ENCODE measurements at regions not wholly inside any gene's neighbourhood (a gene's known extent, or its start where the extent isn't known, plus 50 kb on each side); places are given as distances from the start of the nearest gene placed in this dataset.

DNA sequence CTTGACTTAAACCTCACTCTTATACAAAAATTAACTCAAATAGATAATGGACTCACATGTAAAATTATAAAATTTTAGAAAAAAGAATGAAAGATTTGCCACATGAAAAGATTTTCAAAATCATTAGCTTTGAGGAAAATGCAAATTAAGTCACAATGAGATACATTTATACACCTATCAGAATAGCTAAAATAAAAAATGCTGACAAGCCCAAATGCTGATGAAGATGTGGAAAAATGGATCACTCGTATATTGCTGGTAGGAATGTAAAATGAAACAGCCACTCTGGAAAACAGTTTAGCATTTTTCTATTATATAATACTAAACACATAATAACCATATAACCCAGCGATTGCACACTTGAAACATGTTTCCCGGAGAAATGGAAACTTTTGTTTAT, 316.2 kb downstream of the ANKRD50 start:
- DNase-seq = no peak

DNA sequence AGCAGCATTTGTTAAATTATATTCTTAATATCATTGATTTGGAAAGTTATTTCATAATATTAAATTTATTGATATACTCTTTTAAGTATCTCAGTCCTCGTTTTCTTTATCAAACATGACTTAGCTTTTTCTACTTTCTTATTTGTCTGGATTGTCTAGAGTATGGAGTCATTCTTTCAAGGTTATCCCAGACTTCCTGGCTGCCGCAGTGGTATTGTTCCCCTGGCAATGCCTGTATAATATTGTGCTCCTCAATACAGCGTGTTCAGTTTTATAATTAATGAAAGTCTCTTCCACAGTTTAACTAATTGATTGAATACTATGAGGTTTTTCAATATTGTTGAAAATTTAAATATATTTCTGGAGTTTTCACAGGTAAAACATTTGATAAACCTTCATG, 310.9 kb downstream of the ANKRD50 start:
- no peak for DNase-seq

DNA sequence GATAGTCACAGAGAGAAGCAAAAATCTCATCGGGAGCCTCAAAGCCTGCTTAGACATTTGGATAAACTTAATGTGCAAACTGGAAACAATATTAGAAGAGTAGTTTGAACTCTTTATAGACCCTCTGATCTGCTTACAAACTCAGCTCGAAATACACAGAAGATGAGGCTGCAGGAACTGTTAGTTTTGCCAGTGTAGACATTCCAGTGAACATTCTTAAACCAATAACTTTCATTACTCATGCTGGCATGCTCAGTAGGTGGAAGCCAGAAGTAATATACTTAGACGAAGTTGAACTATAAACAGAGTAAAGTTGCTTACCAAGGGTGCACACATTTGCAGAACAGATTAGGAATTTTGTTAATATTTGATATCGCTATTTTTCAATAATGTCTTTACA, 303.5 kb downstream of the ANKRD50 start:
- DNase-seq = no peak

DNA sequence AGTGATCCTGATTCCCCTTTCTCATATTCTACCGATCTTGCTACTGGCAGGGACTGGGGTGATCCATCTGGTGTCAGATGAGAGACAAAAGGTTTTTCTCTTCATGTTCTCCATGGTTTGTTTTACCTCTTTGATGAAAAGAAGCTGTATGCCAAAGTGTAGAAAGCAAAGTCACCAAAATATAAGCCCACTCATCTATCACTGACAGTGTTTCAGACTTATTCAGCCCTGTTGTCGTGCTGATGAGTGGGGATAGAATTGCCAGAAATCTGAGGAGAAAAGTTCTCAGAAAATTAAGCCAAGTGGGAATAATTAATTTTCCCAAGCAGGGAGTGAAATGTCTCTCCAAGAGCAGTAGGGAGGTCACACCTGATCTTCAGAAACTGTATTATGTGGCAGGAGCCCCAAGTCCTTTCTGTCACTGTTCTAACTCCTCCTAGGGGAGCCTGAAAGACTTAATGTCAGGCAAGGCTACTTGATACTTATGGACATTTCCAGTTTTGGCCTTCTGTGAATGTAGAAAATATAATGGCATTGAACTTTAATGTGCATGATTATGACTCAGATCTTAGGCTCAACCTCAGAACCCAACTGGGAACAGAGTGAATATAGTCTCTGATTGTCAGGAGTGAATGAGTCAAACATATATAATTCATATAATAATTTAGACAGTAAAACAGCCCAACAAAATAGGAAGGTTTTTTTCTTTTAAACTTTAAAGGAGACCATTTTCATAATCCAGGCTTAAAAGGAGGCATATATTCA, 298.1 kb downstream of the ANKRD50 start:
- DNase-seq = no peak

DNA sequence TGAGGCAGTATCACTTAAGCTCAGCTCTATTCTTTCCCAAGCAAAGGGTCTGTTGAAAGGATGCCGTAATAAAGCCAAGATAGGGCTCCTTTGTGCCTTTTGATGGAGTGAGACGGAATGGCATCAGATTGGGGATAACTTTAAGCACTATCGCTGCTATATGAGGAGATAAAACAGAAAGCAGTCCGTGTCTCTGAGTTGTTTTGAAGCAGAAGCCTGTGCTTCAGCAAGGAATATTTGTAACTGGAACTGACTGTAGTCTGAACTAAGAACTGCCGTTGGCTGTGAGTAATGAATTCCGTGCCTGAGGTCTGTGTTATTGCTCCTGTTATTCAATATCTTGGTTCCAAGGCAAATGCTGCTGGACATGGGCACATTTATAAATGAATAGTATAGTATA, 297.4 kb downstream of the ANKRD50 start:
- no peak for DNase-seq

DNA sequence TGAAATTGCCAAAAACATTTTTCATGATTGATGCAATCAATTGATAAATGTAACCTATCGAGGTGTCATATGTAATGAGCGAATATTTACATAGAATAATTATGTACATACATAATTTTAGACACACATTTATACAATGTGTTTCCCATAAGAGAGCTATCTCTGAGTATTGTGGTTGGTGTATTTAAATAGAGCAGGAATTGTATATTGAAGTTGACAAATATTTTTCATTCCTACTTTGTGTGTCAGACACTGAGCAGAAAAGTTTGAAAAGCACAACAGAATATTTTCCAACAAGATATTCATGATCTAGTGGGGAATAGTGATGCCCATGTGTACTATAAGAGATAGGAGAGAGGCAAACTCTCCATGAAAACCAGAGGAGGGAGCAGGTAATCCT, 295.2 kb downstream of the ANKRD50 start:
- DNase-seq = no peak

DNA sequence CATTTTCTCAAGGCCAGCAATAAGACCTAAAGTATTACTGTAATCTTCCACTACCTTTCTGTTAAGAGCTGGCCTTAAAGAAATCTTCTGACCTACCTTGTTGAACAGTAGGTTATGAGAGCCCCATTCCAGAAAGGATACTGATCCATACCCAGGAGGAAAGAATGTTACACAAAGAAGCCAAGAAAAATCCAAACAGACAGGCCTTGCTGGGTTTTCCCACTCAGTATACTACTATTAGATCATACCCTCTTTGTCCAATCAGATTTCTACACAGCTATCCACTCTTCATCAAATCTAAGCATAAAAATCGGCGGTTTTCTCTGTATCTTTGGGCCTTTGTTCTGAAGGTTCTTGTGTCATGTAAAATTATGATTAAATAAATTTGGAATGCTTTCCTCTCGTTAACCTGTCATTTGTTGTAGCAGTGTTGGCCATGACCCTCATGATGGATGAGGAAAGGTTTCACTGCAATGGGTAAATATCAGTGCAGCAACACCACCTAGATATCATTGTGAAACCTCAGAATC, 292.3 kb downstream of the ANKRD50 start:
- DNase-seq = no peak

DNA sequence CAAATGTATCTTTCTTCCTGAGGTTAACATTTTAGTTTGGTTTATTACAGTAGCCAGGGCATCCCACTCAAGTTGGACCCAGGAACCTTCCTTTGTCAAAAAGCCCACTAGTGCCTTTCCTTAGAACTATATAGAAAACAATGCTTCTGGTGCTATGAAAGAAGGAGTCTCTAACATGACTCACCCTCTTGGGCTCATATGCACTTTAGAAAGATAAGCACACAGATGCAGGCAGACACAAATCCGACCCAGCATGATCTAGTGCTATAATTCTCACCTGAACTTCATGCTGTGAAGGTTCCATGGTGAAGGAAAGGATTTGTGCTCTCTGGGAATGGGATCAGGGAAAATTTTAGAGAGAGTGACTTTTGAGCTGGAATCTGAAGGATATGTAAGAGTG, 289.4 kb downstream of the ANKRD50 start:
- no peak for DNase-seq

DNA sequence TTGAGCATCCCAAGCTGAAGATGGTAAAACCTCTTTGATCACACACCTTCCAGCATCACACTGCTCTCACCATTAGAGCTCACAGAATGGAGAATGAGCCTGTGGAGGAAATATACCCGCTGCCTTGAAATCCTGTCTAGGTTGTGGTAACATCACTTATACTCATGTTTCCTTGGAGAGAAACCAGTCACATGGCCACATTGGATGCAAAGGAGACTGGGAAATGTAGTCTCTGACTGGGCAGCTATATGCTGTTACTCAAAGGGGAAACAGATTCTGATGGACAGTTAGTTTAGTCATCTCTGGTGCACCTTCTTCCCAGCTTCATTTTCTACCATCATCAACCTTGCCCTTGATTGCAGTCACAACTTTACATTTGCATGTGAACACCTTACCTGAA, 286.3 kb downstream of the ANKRD50 start:
- no peak for DNase-seq

DNA sequence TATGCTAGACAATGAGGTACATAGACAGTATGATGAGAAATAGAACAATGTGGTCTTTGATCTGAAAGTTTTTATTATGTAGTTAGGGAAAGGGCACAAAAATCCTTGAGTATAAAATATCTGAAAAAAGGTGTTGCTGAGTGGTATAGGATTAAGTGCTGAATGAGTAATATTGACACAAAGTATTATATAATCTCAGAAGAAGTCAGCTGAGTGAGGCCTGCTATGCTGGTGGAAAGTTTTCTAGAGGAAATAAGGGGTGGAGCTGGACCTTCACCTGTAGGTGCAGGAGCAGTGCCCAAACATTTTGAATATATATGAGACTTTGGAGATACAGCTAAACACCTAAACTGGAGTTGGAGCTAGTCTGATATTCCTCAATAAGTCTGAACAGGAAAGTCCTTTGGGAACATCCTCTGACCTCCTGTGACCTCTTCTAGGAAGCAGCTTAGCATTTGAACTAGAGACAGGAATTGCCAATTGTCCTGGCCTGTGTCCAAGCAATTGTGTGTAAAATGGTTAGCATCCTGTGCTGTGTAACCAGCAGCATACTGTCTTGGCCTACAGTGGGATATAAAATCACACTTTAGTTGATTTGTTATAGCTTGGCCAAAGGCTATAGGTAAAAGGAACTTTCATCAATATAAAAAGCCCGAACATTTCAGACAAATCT, 285.3 kb downstream of the ANKRD50 start:
- no peak for DNase-seq

DNA sequence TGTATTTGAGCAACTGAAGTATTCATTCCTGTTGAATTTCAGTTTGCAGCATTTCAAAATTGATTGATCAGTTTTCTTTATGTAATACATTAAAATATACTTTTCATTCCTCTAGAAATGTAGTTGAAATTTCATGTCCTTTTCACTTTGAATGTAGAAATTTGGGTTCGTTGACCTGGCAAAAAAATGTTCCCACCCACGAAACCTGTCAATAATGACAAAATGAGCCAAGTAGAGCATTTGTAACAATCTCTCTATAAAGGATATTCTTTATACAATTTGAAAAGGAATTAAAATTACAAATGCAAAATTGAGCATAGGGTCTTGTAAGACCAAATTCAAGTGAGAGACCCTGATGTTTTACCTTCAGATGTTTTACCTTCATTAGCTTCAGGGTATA, 283.9 kb downstream of the ANKRD50 start:
- no peak for DNase-seq

DNA sequence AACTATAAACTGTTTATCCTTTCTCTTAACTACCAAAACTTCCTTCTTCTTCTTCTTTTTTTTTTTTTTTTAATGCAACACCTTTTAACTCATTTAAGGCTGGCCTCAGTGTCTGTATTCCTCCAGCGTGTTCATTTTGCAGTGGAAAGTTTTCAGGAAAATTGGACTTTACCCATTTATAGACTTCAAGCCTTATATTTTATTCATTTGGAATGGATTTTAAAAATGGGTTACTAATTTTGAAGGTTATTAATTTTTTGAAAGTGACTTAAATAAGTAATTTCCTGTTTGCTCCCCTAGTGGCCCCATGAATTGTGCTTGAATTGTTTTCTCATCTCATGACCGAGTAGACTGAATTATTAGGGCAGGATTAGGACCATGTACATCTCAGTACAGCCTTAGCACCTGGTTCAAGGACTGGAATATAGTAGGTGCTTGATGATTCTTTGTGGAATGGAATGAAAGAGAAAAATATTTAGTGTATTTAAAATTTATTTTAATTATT, 282.7 kb downstream of the ANKRD50 start:
- DNase-seq = no peak

DNA sequence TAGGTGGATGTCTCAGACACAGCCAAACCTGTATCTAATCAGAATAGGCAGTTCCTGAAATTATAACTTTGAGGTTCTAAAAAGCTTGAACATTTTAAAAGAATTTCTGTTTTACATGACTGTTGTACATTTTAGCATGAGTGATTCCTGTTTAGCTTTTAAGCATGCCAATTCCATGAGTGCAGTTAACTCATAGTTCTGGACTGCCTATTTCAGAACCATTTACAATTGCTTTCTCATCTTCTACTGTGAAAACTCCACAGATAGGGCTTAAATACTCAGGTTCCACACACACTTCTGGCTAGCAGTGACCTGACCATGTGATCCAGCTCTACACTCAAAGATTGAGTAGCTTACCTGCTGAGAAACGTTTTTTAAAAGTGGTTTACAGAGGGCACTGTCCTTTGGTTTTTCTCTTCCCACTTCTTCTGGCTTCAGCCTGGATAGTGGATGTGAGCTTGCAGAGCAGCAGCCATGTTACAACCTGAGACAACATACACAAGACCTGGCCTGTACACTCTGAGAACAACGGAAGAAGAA, 280.8 kb downstream of the ANKRD50 start:
- no peak for DNase-seq

DNA sequence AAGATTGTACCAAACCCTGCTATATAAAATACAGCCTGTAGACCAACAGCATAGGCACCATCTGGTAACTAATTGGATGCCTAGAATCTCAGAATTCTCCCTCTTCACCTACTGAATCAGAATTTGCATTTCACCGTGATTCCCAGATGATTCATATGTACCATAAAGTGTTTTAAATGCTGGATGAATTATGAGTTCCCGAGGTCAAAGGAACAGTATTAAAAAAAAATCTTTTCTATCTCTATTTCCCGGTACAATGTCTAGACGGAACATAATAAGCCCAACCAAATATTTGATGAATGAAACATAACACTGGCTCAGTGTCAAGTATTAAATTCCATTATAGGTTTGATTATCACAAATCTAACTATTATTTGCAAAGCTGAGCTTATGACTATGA, 280.0 kb downstream of the ANKRD50 start:
- no peak for DNase-seq

DNA sequence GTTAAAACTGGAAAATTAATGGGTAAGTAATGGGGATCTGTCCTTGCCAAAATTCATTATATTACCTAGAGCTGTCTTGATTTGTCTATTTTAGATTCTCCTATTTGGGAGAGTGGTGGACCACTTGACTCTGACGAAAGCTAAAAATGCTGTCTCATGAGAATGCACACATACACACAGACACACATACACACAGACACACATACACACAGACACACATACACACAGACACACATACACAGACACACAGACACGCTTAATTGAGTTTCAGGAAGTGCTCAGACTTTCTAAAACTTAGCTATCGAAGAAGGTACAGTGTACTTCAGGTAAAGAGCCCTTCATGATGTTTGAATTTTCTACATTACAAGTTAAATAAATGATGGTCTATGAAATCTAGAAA, 279.5 kb downstream of the ANKRD50 start:
- no peak for DNase-seq

DNA sequence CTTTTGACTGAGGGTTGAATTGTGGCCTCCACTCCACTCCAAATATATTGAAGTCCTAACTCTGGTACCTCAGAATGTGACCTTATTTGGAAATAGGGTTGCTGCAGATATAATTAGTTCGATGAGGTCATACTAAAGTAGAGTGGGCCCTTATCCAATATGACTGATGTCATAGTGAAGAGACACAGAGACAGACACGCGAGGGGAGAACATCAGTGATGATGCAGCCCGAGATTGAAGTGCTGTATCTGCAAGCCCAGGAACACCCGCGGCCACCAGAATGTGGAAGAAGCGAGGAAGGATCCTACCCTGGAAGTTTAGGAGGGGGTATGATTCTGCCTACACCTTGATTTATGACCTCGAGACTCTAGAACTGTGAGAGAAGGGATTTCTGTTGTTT, 279.0 kb downstream of the ANKRD50 start:
- no peak for DNase-seq

DNA sequence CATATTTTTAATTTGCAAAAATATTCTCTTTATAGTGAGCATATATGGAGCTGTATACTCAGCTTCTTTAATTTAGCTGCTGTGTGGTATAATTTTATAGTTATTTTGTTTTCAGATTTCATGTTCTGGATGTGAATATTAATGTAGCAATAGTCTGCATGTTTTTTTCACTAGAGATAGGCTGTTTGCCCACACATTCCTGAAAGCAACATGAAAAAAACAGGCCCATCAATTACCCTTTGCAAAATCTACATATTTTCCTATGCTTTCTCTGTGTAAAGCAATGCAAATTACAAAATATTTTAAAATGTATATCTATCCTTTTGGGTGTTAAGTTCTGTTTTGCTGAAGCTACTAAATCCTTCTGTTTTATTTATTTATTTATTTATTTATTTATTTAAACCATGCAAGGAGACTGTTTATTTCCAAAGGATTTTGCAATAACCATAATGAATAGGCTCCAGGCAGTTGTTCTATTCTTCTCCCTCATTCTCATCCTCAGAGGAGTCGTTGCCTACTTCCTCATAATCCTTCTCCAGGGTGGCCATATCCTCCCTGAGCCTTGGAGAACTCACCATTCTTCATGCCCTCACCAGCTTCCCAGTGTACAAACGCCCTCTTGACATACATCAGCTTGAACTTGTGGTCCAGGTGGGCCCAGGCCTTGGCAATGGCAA, 277.1 kb downstream of the ANKRD50 start:
- no peak for DNase-seq

DNA sequence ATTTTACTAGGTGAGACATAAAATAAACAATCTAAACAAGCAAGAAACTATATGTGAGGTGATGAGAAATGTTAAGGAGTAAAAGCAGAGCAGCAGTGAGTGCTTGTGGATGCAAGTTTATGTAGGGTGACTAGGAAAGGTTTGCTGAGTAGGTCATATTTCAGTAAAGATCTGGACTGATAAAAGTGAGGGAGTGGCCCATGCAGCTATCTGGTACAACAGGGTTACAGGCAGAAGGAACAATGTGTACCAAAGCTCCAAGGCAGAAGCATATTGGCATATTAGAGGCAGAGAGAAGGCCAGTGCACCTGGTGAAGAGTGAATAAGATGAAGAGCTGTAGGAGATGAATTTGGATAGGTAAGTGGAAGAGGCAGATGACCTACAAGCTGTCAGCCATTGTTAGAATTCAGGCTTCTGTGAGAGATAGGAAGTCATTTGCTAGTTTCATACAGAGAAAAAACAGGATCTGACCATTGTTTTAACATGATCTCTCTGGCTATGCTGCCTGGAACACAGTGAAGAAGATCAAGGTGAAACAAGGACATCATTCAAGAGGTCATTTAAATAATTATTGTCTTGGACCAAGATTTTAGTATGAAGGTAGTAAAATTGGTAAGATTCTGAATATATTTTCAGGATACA, 274.6 kb downstream of the ANKRD50 start:
- DNase-seq = no peak

DNA sequence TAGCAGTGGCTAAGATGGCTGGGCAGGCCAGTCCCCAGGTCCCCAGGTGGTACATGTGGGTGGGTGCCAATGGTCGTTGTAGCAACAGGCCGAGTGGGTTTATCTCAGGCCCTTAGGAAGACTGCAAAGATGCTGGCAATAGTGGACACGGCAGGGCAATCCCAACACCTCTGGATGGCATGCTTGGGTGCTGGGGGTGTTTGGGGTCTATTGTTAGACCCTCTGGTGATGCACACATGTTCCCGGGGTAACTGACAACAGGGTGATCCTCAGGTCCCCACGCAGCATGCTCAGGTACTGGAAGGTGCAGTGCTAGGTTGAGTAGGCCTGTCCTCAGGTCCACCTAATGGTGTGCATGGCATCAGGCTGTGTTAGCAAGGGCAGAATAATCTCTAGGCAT, 267.5 kb downstream of the ANKRD50 start:
- no peak for DNase-seq

DNA sequence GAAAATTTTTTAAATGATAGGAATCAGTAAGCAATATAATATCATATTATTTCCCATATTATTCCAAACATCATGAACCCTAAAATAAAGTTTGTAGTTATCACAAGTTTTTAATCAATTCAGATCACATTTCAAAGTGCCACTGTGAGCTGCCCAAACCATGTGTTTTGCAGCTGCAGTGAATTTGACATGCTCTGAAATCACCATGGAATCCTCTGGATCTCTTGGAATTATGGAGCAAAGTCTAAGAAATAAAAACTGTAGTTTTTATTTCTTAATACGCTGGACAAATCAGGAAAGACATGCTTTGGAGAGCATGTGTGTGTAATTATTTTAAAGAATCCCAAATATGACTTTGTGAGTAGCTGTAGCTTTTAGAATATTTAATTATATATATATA, 262.7 kb downstream of the ANKRD50 start:
- DNase-seq = no peak

DNA sequence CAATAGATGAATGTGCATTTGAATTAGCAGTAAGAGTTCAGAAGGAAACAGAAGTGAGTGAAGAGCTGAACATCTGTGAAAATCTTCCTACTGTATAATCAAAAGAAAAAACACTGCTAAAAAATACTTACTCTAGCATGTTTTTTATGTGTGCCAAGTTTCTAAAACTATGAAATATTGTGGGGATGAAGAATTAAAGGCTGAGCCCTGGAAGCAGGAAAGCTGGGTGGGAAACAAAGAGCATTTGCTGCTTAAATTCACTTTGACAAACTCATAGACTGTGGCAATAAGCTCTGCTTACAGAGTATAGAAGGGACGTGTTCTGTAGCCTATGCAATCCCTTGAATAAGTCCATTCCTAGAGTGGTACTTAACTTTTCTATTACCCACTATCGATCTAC, 261.7 kb downstream of the ANKRD50 start:
- DNase-seq = no peak

DNA sequence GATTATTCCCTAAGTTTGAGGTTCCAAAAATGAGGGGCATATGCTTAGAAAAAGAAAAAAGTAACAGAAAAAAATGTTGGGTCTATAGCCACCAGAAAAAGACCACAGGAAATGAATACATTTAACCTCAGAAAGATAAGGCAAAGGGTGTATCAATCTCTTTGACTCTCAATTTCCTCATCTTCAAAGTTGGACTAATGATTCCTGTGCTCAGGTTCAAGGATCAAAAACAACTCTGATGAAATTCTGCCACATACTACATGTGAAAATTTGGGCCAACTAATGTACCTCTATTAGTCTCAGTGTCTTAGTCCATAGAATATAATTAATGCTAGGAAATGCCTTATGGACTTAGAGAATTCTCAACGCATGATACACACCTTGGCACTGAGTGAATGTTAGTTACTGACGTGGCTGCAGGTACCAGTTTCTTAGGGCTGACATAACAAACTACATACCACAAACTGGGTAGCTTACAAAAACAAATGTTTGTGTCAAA, 257.7 kb downstream of the ANKRD50 start:
- DNase-seq = no peak

DNA sequence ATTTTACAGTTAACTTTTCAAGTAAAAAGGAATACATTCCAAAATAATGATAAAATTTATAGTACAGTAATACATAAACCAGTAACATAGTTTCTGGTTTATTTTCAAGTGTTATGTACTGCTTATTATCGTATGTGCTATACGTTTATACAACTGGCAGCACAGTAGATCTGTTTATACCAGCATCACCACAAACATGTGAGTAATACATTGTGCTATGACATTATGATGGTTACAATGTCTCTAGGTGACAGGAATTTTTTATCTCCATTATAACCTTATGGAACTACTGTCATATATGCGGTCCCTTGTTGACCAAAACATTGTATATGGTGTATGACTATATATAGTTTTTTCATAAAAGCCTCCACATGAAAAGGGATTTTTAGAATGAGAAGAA, 256.9 kb downstream of the ANKRD50 start:
- DNase-seq = no peak

Data from RPMI8226 (cell line).